MCF 10A (cell line): ENCODE measurements at regions not wholly inside any gene's neighbourhood (a gene's known extent, or its start where the extent isn't known, plus 50 kb on each side); places are given as distances from the start of the nearest gene placed in this dataset.
A peak's percentile ranks its signal among the peaks of the same experiment; 100 is the strongest.

Experiments used
- BruUV-seq: library from RNA; stranded (reverse); fragments of 400-500 nt; replicated peaks from 2 replicates; lab custom pipeline; 2021; lab: Mats Ljungman, UMichigan
- CTCF ChIA-PET: fragments of 300-600 bp; sonication (Branson Sonifier 250); formaldehyde crosslinking; extraction: SDS; loops from one replicate; lab custom pipeline; 2021; ENCODE audit warnings: antibody characterized with exemption, inconsistent platforms; lab: Yijun Ruan, JAX
- POLR2A ChIA-PET: fragments of 300-600, 350-650 bp; sonication (Branson Sonifier 250); formaldehyde crosslinking; extraction: SDS; loops from one replicate; lab custom pipeline; 2020; ENCODE audit warnings: antibody characterized with exemption, inconsistent platforms; lab: Yijun Ruan, JAX
- DNase-seq: peaks from one replicate; pipeline ENCODE4 v3.0.0-alpha.2; 2018; ENCODE audit not compliant: unreplicated experiment
- H3K27ac Mint-ChIP-seq: one replicate; pipeline ENCODE4 v1.8.0; 2022; ENCODE audit warnings: mild to moderate bottlenecking, low read depth, mixed read lengths; ENCODE audit not compliant: unreplicated experiment
- H3K27me3 Mint-ChIP-seq: one replicate; pipeline ENCODE4 v1.8.0; 2022; ENCODE audit warnings: mixed read lengths; ENCODE audit not compliant: insufficient read depth, unreplicated experiment
- H3K36me3 Mint-ChIP-seq: one replicate; pipeline ENCODE4 v1.8.0; 2022; ENCODE audit warnings: mild to moderate bottlenecking, moderate library complexity, mixed read lengths; ENCODE audit not compliant: insufficient read depth, unreplicated experiment
- H3K4me1 Mint-ChIP-seq: one replicate; pipeline ENCODE4 v1.8.0; 2022; ENCODE audit warnings: mixed read lengths; ENCODE audit not compliant: insufficient read depth, unreplicated experiment
- H3K4me3 Mint-ChIP-seq: one replicate; pipeline ENCODE4 v1.8.0; 2022; ENCODE audit warnings: mild to moderate bottlenecking, moderate library complexity, mixed read lengths; ENCODE audit not compliant: unreplicated experiment
- H3K9me3 Mint-ChIP-seq: one replicate; pipeline ENCODE4 v1.8.0; 2022; ENCODE audit warnings: mixed read lengths; ENCODE audit not compliant: unreplicated experiment
- intact Hi-C: fragments of 100-400 bp; cut with micrococcal nuclease; formaldehyde crosslinking; loops from 2 replicates; pipeline ENCODE4 v1.14.1; 2022
- TF ChIP-seq, protein P1 (sequence below): fragments of 200-600 bp; IDR thresholded peaks from one replicate; pipeline ENCODE4 v1.8.0; 2022; ENCODE audit warnings: antibody characterized with exemption, mild to moderate bottlenecking; ENCODE audit not compliant: unreplicated experiment

- H3K27ac Mint-ChIP-seq: no peak overlapping the region
- ChIA-PET POLR2A (no interaction called here), CTCF (no interaction called here)
- H3K36me3 Mint-ChIP-seq: no peaks in the 10 kb centered on the region
- H3K4me1 Mint-ChIP-seq: no peaks in the 10 kb centered on the region
- no TSS peak for BruUV-seq
- DNase-seq: no peak
- no peaks in the 10 kb centered on the region for H3K27me3 Mint-ChIP-seq
- no peak overlapping the region for H3K4me3 Mint-ChIP-seq
- TF ChIP-seq, protein P1, sequence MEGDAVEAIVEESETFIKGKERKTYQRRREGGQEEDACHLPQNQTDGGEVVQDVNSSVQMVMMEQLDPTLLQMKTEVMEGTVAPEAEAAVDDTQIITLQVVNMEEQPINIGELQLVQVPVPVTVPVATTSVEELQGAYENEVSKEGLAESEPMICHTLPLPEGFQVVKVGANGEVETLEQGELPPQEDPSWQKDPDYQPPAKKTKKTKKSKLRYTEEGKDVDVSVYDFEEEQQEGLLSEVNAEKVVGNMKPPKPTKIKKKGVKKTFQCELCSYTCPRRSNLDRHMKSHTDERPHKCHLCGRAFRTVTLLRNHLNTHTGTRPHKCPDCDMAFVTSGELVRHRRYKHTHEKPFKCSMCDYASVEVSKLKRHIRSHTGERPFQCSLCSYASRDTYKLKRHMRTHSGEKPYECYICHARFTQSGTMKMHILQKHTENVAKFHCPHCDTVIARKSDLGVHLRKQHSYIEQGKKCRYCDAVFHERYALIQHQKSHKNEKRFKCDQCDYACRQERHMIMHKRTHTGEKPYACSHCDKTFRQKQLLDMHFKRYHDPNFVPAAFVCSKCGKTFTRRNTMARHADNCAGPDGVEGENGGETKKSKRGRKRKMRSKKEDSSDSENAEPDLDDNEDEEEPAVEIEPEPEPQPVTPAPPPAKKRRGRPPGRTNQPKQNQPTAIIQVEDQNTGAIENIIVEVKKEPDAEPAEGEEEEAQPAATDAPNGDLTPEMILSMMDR: no peak
- H3K9me3 Mint-ChIP-seq: no peaks in the 10 kb centered on the region
- intact Hi-C loops: loop anchor here (1.0 kb wide), 1 partner anchor 32 kb away; no protein-coding TSS in a partner anchor
Measured at GRCh38 chr2:23244617-23245016, 140.4 kb upstream of the KLHL29 start.

DNA sequence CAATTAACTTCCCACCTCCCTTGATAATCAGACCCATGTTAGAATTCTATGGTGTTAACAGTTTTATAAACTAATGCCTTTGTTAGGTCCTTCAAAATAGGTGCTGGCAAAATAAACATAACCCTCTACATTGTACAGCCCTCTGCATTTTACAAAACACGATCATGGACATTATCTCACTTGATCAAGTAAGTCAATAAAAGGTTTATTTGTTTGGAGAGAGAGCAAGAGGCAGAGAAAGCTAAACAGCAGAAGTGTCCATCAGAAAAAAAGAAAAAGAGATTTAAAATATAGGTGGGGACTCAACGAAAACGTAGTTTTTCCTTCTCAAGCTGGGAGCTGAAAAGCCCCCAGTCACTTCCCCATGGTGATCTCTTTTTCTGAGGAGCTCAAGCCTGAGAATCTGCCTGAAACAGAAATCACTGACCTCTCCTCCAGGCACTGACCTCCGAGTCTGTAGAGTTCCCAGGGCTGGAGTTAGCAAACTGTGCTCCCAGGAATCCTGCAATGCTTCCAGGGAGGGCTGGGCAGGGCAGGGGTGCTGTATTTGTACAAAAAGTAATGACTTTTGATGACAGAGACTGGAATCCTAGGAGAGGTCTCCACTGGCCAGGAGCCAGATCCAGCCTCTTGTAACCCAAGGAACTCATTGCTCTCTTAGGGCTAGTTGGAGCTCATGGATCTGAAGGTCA lies 137.8 kb upstream of the KLHL29 start:
- intact Hi-C loops: no loop called here

GRCh38 chr2:23248667-23249066 lies 136.3 kb upstream of the KLHL29 start:
- no TSS peak for BruUV-seq
- Mint-ChIP-seq H3K27me3 (peaks cover 26% of the 10 kb centered on the region), H3K9me3 (no peaks in the 10 kb centered on the region), H3K4me3 (no peak overlapping the region), H3K4me1 (no peaks in the 10 kb centered on the region), H3K36me3 (no peaks in the 10 kb centered on the region), H3K27ac (no peak overlapping the region)
- no peak for DNase-seq
- TF ChIP-seq, protein P1: no peak
- ChIA-PET CTCF (no interaction called here), POLR2A (no interaction called here)
- intact Hi-C loops: no loop called here

More for the DNA sequence above, 137.8 kb upstream of the KLHL29 start:
- BruUV-seq: no TSS peak
- TF ChIP-seq, protein P1: no peak
- no peak overlapping the region for H3K27ac Mint-ChIP-seq
- no peak for DNase-seq
- no peaks in the 10 kb centered on the region for H3K9me3 Mint-ChIP-seq
- no peak overlapping the region for H3K4me3 Mint-ChIP-seq
- ChIA-PET POLR2A (no interaction called here), CTCF (no interaction called here)
- H3K36me3 Mint-ChIP-seq: no peaks in the 10 kb centered on the region
- H3K4me1 Mint-ChIP-seq: no peaks in the 10 kb centered on the region
- peaks cover 13% of the 10 kb centered on the region for H3K27me3 Mint-ChIP-seq

- ChIA-PET CTCF (interaction anchor here (0.7 kb wide), 1 partner anchor 1885 kb away, joined by 3 read pairs; no protein-coding TSS in a partner anchor), POLR2A (no interaction called here)
- BruUV-seq: no TSS peak
Measured at GRCh38 chr2:23249348-23249747, 135.6 kb upstream of the KLHL29 start.

More at GRCh38 chr2:23249348-23249747, 135.6 kb upstream of the KLHL29 start:
- Mint-ChIP-seq H3K4me3 (no peak overlapping the region), H3K36me3 (no peaks in the 10 kb centered on the region), H3K27me3 (peaks cover 32% of the 10 kb centered on the region), H3K4me1 (no peaks in the 10 kb centered on the region), H3K27ac (no peak overlapping the region), H3K9me3 (no peaks in the 10 kb centered on the region)
- TF ChIP-seq, protein P1: no peak
- DNase-seq: peak; percentile 2
- intact Hi-C loops: no loop called here
